Esophagus squamous epithelium (tissue), 4 donors: ENCODE measurements at regions not wholly inside any gene's neighbourhood (a gene's known extent, or its start where the extent isn't known, plus 50 kb on each side); places are given as distances from the start of the nearest gene placed in this dataset.

Experiments
- POLR2A ChIP-seq, 4 donors: fragments of 450-650 bp; IDR thresholded peaks; one replicate each; pipeline ENCODE4 v1.6.1; 2017; ENCODE audit warnings: antibody characterized with exemption in 4 of 4, mild to moderate bottlenecking in 4 of 4, moderate library complexity in 3 of 4
- TF ChIP-seq, protein P1 (sequence below), 6 experiments: fragments of 450-650 bp in 4 of 6; fragments of 200-600 bp in 2 of 6; sonication (generic) in 2 of 6; IDR thresholded peaks; one replicate each; pipeline ENCODE4 v1.5.1; 2016 to 2019; ENCODE audit warnings: antibody characterized with exemption in 6 of 6, mild to moderate bottlenecking in 4 of 6, moderate library complexity in 4 of 6

DNA sequence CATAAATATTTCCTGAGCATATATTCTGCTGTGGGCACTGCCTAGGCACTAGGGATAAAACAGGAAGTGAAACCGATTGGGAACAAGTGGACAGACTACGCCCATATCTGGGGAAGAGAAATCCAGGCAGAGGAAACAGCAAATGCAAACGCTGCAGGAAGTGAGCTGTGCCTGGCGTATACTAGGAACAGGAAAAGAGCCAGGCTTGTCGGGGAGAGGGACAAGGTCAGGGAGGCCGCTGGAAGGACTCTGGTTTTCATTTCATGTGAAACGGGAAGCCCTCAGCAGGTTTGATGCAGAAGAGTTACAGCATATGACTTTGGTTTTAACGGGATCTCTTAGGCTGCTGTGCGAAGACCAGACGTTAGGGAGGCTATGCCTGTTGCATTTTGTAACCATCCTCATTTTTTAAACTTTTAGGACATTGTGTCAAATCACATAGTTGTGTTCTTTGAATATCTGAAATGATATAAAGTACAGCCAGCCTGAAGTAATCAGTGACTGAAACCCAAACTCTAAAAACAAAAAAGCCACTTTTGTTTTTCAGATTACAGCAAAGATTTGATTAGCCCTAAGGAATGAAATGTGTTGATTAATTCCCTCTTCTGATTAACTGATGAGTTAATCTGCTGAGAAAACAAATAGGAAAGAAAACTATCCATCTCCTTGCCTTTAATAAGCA, 110.2 kb upstream of the PIEZO2 start:
- no peak for TF ChIP-seq POLR2A (IDR thresholded peaks at IDR 0.05)
- TF ChIP-seq, protein P1, sequence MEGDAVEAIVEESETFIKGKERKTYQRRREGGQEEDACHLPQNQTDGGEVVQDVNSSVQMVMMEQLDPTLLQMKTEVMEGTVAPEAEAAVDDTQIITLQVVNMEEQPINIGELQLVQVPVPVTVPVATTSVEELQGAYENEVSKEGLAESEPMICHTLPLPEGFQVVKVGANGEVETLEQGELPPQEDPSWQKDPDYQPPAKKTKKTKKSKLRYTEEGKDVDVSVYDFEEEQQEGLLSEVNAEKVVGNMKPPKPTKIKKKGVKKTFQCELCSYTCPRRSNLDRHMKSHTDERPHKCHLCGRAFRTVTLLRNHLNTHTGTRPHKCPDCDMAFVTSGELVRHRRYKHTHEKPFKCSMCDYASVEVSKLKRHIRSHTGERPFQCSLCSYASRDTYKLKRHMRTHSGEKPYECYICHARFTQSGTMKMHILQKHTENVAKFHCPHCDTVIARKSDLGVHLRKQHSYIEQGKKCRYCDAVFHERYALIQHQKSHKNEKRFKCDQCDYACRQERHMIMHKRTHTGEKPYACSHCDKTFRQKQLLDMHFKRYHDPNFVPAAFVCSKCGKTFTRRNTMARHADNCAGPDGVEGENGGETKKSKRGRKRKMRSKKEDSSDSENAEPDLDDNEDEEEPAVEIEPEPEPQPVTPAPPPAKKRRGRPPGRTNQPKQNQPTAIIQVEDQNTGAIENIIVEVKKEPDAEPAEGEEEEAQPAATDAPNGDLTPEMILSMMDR (IDR thresholded peaks at IDR 0.05), result no peak
